22Rv1 (cell line): ENCODE measurements at regions not wholly inside any gene's neighbourhood (a gene's known extent, or its start where the extent isn't known, plus 50 kb on each side); places are given as distances from the start of the nearest gene placed in this dataset.

Source experiments
- ZFX ChIP-seq: fragments of 450-650 bp; IDR thresholded peaks from 2 replicates; pipeline ENCODE4 v1.6.1; 2017; ENCODE audit warnings: antibody characterized with exemption, borderline replicate concordance
- TF ChIP-seq, protein P1 (sequence below): fragments of 450-650 bp; IDR thresholded peaks from 2 replicates; pipeline ENCODE4 v1.5.1; 2017; ENCODE audit warnings: mild to moderate bottlenecking

DNA sequence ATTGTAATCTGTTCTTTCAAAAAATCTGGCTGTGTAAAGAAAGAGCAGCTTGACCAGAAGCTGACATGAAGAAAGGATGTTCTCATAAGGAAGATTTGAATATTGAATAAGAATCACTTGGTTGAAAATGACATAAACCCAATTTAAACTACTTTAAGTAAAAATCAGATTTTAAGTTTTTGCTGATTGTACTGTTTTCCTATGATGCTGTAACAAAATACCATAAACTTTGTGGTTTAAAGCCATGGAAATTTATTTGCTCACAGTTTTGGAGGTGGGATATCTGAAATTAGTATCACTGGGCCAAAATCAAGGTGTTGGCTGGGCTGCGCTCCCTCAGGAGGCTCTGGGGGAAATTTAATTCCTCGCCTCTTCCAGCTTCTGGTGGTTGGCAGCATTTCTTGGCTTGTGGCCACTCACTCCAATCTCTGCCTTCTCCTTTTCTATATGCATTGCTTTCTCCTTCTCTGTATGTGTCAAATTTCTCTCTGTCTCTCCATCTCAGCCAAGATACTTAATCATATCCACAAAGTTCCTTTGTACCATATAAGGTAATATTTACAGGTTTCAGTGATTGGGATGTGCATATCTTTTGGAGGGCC lies 141.2 kb upstream of the ZFP64 start:
- TF ChIP-seq, protein P1, sequence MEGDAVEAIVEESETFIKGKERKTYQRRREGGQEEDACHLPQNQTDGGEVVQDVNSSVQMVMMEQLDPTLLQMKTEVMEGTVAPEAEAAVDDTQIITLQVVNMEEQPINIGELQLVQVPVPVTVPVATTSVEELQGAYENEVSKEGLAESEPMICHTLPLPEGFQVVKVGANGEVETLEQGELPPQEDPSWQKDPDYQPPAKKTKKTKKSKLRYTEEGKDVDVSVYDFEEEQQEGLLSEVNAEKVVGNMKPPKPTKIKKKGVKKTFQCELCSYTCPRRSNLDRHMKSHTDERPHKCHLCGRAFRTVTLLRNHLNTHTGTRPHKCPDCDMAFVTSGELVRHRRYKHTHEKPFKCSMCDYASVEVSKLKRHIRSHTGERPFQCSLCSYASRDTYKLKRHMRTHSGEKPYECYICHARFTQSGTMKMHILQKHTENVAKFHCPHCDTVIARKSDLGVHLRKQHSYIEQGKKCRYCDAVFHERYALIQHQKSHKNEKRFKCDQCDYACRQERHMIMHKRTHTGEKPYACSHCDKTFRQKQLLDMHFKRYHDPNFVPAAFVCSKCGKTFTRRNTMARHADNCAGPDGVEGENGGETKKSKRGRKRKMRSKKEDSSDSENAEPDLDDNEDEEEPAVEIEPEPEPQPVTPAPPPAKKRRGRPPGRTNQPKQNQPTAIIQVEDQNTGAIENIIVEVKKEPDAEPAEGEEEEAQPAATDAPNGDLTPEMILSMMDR = no peak
- no peak for TF ChIP-seq ZFX
